ENCODE measurements at regions not wholly inside any gene's neighbourhood (a gene's known extent, or its start where the extent isn't known, plus 50 kb on each side); places are given as distances from the start of the nearest gene placed in this dataset.

DNA sequence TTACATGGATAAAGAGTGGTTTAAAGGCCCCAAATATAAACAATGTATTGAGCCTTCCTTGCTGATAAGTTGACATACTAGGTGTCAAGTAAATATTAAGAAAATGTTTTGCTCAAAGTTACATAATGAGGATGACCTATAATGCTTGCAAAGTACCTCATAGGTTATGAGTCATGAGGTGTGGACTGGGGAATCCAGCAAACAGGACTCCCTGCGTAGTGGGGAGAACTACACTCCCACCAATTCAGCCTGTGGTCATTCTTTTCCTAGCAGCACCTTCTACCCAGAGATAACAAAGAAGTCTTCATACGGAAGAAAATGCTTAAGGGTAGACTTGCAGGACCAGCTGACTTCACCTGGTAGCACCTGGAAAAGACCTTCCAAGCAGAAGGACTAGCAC is 418.9 kb upstream of the CPEB2 start:
- POLR2A ChIA-PET = no interaction called here
- Histone ChIP-seq H3K27ac (ENCODE audit: extremely low read depth, low read depth, low read length) (no peak overlapping the region), H3K36me3 (ENCODE audit: control insufficient read depth in 2 of 2, insufficient read depth in 1 of 2, low read length in 2 of 2) (no peaks in the 10 kb centered on the region), H3K9me3 (ENCODE audit: control insufficient read depth, insufficient read depth, low read depth, low read length) (no peaks in the 10 kb centered on the region), H3K4me1 (ENCODE audit: control insufficient read depth, insufficient read depth, low read length) (no peaks in the 10 kb centered on the region), H3K4me3 (ENCODE audit: low read depth, low read length) (no peak overlapping the region)
- CTCF ChIA-PET = no interaction called here
- TF ChIP-seq HOXA7 (CRISPR knock-in tag; IDR thresholded peaks at IDR 0.05; ENCODE audit: borderline replicate concordance) = no peak
- no peak for TF ChIP-seq ZNF248 (tag by site-specific recombination; IDR thresholded peaks at IDR 0.05)
- TF ChIP-seq ZNF221 (tag by site-specific recombination; IDR thresholded peaks at IDR 0.05; ENCODE audit: borderline replicate concordance) = no peak
- TF ChIP-seq BCL11A (tag by site-specific recombination; IDR thresholded peaks at IDR 0.05; ENCODE audit: low read depth) = no peak
- no peak for TF ChIP-seq ZNF654 (tag by site-specific recombination; IDR thresholded peaks at IDR 0.05; ENCODE audit: low read depth)
- TF ChIP-seq WT1 (tag by site-specific recombination; IDR thresholded peaks at IDR 0.05) = no peak
- TF ChIP-seq ZNF16 (tag by site-specific recombination; IDR thresholded peaks at IDR 0.05; ENCODE audit: low read depth) = no peak
- no peak for TF ChIP-seq ZNF701 (tag by site-specific recombination; IDR thresholded peaks at IDR 0.05)
- TF ChIP-seq ZNF354C (tag by site-specific recombination; IDR thresholded peaks at IDR 0.05; ENCODE audit: borderline replicate concordance, low read depth) = no peak
- no peak for TF ChIP-seq ZNF174 (tag by site-specific recombination; IDR thresholded peaks at IDR 0.05)
- TF ChIP-seq, protein P1, sequence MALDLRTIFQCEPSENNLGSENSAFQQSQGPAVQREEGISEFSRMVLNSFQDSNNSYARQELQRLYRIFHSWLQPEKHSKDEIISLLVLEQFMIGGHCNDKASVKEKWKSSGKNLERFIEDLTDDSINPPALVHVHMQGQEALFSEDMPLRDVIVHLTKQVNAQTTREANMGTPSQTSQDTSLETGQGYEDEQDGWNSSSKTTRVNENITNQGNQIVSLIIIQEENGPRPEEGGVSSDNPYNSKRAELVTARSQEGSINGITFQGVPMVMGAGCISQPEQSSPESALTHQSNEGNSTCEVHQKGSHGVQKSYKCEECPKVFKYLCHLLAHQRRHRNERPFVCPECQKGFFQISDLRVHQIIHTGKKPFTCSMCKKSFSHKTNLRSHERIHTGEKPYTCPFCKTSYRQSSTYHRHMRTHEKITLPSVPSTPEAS (tag by site-specific recombination; IDR thresholded peaks at IDR 0.05) = no peak
- TF ChIP-seq ELK4 (IDR thresholded peaks at IDR 0.05; ENCODE audit: borderline replicate concordance, low read depth, low read length) = no peak
- no peak for TF ChIP-seq OVOL3 (tag by site-specific recombination; IDR thresholded peaks at IDR 0.05)
- no peak for TF ChIP-seq ZNF121 (tag by site-specific recombination; IDR thresholded peaks at IDR 0.05)
- no peak for TF ChIP-seq OSR2 (tag by site-specific recombination; IDR thresholded peaks at IDR 0.05)
- TF ChIP-seq ZNF548 (tag by site-specific recombination; IDR thresholded peaks at IDR 0.05) = no peak
- TF ChIP-seq GLIS1 (tag by site-specific recombination; IDR thresholded peaks at IDR 0.05) = no peak

GRCh38 chr4:14583752-14584151 is 418.5 kb upstream of the CPEB2 start:
- no peak for TF ChIP-seq ZNF211 (tag by site-specific recombination; IDR thresholded peaks at IDR 0.05; ENCODE audit: low read depth)
- TF ChIP-seq ZNF138 (tag by site-specific recombination; IDR thresholded peaks at IDR 0.05; ENCODE audit: borderline replicate concordance) = no peak
- no peak for TF ChIP-seq ZNF76 (tag by site-specific recombination; IDR thresholded peaks at IDR 0.05; ENCODE audit: borderline replicate concordance, low read depth)
- TF ChIP-seq ZNF530 (tag by site-specific recombination; IDR thresholded peaks at IDR 0.05; ENCODE audit: low read depth) = no peak
- no peak for TF ChIP-seq ZNF704 (tag by site-specific recombination; IDR thresholded peaks at IDR 0.05)
- no peak for TF ChIP-seq YY1 (tag by site-specific recombination; IDR thresholded peaks at IDR 0.05)
- TF ChIP-seq SETDB1 (IDR thresholded peaks at IDR 0.05; ENCODE audit: insufficient read length, low read length) = no peak
- TF ChIP-seq SCRT1 (tag by site-specific recombination; IDR thresholded peaks at IDR 0.05; ENCODE audit: borderline replicate concordance) = no peak
- TF ChIP-seq, protein P2, sequence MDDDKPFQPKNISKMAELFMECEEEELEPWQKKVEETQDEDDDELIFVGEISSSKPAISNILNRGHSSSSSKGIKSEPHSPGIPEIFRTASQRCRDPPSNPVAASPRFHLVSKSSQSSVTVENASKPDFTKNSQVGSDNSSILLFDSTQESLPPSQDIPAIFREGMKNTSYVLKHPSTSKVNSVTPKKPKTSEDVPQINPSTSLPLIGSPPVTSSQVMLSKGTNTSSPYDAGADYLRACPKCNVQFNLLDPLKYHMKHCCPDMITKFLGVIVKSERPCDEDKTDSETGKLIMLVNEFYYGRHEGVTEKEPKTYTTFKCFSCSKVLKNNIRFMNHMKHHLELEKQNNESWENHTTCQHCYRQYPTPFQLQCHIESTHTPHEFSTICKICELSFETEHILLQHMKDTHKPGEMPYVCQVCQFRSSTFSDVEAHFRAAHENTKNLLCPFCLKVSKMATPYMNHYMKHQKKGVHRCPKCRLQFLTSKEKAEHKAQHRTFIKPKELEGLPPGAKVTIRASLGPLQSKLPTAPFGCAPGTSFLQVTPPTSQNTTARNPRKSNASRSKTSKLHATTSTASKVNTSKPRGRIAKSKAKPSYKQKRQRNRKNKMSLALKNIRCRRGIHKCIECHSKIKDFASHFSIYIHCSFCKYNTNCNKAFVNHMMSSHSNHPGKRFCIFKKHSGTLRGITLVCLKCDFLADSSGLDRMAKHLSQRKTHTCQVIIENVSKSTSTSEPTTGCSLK (tag by site-specific recombination; IDR thresholded peaks at IDR 0.05) = no peak
- TF ChIP-seq ZBTB20 (tag by site-specific recombination; IDR thresholded peaks at IDR 0.05) = no peak
- TF ChIP-seq BCL11A (tag by site-specific recombination; IDR thresholded peaks at IDR 0.05; ENCODE audit: low read depth) = no peak
- no peak for TF ChIP-seq ZNF548 (tag by site-specific recombination; IDR thresholded peaks at IDR 0.05)
- TF ChIP-seq AEBP2 (tag by site-specific recombination; IDR thresholded peaks at IDR 0.05; ENCODE audit: borderline replicate concordance) = no peak
- TF ChIP-seq ZNF10 (tag by site-specific recombination; IDR thresholded peaks at IDR 0.05) = no peak
- H3K4me1 ChIP-seq (ENCODE audit: control insufficient read depth, insufficient read depth, low read length) = no peaks in the 10 kb centered on the region
- H3K27ac ChIP-seq (ENCODE audit: extremely low read depth, low read depth, low read length) = no peak overlapping the region
- ChIA-PET CTCF (no interaction called here), POLR2A (no interaction called here)
- no peaks in the 10 kb centered on the region for H3K9me3 ChIP-seq (ENCODE audit: control insufficient read depth, insufficient read depth, low read depth, low read length)
- no peak overlapping the region for H3K4me3 ChIP-seq (ENCODE audit: low read depth, low read length)
- H3K36me3 ChIP-seq (ENCODE audit: control insufficient read depth in 2 of 2, insufficient read depth in 1 of 2, low read length in 2 of 2) = no peaks in the 10 kb centered on the region

Measured in HEK293 (cell line).